ENCODE measurements at regions not wholly inside any gene's neighbourhood (a gene's known extent, or its start where the extent isn't known, plus 50 kb on each side); places are given as distances from the start of the nearest gene placed in this dataset.
"Not testable (repeated sequence)": the region's sequence is repeated elsewhere in the genome, so short reads cannot be mapped to it uniquely, and the experiment has no call there.

- WGBS, 2 donors = 99% methylated on average over 6 of the region's 6 CpGs
- Histone ChIP-seq H3K4me1 (peaks cover 0 to 5% of the 10 kb centered on the region in 2 donors), H3K36me3 (no peaks in the 10 kb centered on the region), H3K27me3 (no peaks in the 10 kb centered on the region), H3K27ac (no peak overlapping the region), H3K9me3 (no peaks in the 10 kb centered on the region), H3K4me3 (replicated peaks in 1 of 3) (no peak overlapping the region)
- no peak for TF ChIP-seq POLR2A (IDR thresholded peaks at IDR 0.05)
- no peak for TF ChIP-seq CTCF (IDR thresholded peaks at IDR 0.05)
- DNase-seq = no peak
- intact Hi-C loops (cut with DNase I) = loop anchor here (10.0 kb wide), 1 partner anchor 92 kb away; no protein-coding TSS in a partner anchor
These were observed 83.9 kb upstream of the SLC39A10 start for GRCh38 chr2:195572895-195573683.

- no peaks in the 10 kb centered on the region for H3K36me3 ChIP-seq
- intact Hi-C loops (cut with DNase I) = loop anchor here (10.0 kb wide), 1 partner anchor 94 kb away; no protein-coding TSS in a partner anchor
- H3K27ac ChIP-seq = no peak overlapping the region
- 85 to 86% methylated on average over 2 of the region's 2 CpGs for WGBS, 2 donors
- H3K4me1 ChIP-seq = peaks cover 0 to 5% of the 10 kb centered on the region in 2 donors
- H3K9me3 ChIP-seq = no peaks in the 10 kb centered on the region
- no peaks in the 10 kb centered on the region for H3K27me3 ChIP-seq
- TF ChIP-seq CTCF (IDR thresholded peaks at IDR 0.05) (no peak), POLR2A (IDR thresholded peaks at IDR 0.05) (no peak)
- no peak overlapping the region for H3K4me3 ChIP-seq (replicated peaks in 1 of 3)
- no peak for DNase-seq
These were observed 86.7 kb upstream of the SLC39A10 start for GRCh38 chr2:195570329-195570728.

- TF ChIP-seq CTCF (IDR thresholded peaks at IDR 0.05) (no peak), POLR2A (IDR thresholded peaks at IDR 0.05) (no peak)
- Histone ChIP-seq H3K27me3 (no peaks in the 10 kb centered on the region), H3K36me3 (no peaks in the 10 kb centered on the region), H3K9me3 (no peaks in the 10 kb centered on the region), H3K27ac (no peak overlapping the region), H3K4me3 (replicated peaks in 1 of 3) (no peak overlapping the region), H3K4me1 (no peaks in the 10 kb centered on the region)
- 88 to 94% methylated on average over 3 of the region's 3 CpGs for WGBS, 2 donors
- intact Hi-C loops (cut with DNase I) = no loop called here
- no peak for DNase-seq
These were observed 87.8 kb upstream of the SLC39A10 start for GRCh38 chr2:195569255-195569654.

GRCh38 chr2:195564625-195565135 is 92.3 kb upstream of the SLC39A10 start:
- H3K4me3 ChIP-seq (replicated peaks in 1 of 3); H3K27me3 ChIP-seq; H3K36me3 ChIP-seq; DNase-seq; H3K27ac ChIP-seq; H3K9me3 ChIP-seq; intact Hi-C loops (cut with DNase I); H3K4me1 ChIP-seq: not testable (repeated sequence)
- 92 to 96% methylated on average over 8 of the region's 8 CpGs for WGBS, 2 donors

GRCh38 chr2:195563857-195564512 is 93.0 kb upstream of the SLC39A10 start:
- intact Hi-C loops (cut with DNase I) = no loop called here
- H3K27ac ChIP-seq = no peak overlapping the region
- H3K36me3 ChIP-seq = no peaks in the 10 kb centered on the region
- H3K27me3 ChIP-seq = no peaks in the 10 kb centered on the region
- H3K4me3 ChIP-seq (replicated peaks in 1 of 3) = no peak overlapping the region
- H3K9me3 ChIP-seq = no peaks in the 10 kb centered on the region
- TF ChIP-seq CTCF (IDR thresholded peaks at IDR 0.05) (no peak), POLR2A (IDR thresholded peaks at IDR 0.05) (no peak)
- DNase-seq = no peak
- 89 to 90% methylated on average over 12 of the region's 12 CpGs for WGBS, 2 donors
- H3K4me1 ChIP-seq = no peaks in the 10 kb centered on the region
